Uterus (tissue), 3 donors: ENCODE measurements at regions not wholly inside any gene's neighbourhood (a gene's known extent, or its start where the extent isn't known, plus 50 kb on each side); places are given as distances from the start of the nearest gene placed in this dataset.

ENCODE experiments used
- DNase-seq, 2 donors: peaks; one replicate each; pipeline ENCODE4 v3.0.0-alpha.2; 2019 to 2020
- H3K27ac ChIP-seq, 2 donors: fragments of 200-600 bp; sonication (generic); 1 replicate in 1 of 2; 2 replicates in 1 of 2; pipeline ENCODE4 v1.5.1; 2016 to 2018
- H3K27me3 ChIP-seq, 2 donors: fragments of 200-600 bp; sonication (generic); one replicate each; pipeline ENCODE4 v1.5.1; 2018 to 2019; ENCODE audit warnings: control low read depth in 1 of 2
- H3K36me3 ChIP-seq, 2 donors: fragments of 200-600 bp; sonication (generic); one replicate each; pipeline ENCODE4 v1.5.1; 2019; ENCODE audit warnings: control low read depth in 1 of 2
- H3K4me1 ChIP-seq, 2 donors: fragments of 200-600 bp; sonication (generic); one replicate each; pipeline ENCODE4 v1.5.1; 2018 to 2019; ENCODE audit warnings: control low read depth in 1 of 2
- H3K4me3 ChIP-seq, 2 donors: fragments of 200-600 bp; sonication (generic); 1 replicate in 1 of 2; 2 replicates in 1 of 2; pipeline ENCODE4 v1.5.1; 2018 to 2019; ENCODE audit warnings: mild to moderate bottlenecking in 1 of 2
- H3K9me3 ChIP-seq, 2 donors: fragments of 200-600 bp; sonication (generic); one replicate each; pipeline ENCODE4 v1.5.1; 2019; ENCODE audit warnings: control low read depth in 1 of 2
- CTCF ChIP-seq, 4 experiments: fragments of 200-600 bp in 2 of 4; fragments of 450-650 bp in 2 of 4; sonication (generic) in 2 of 4; IDR thresholded peaks; one replicate each; pipeline ENCODE4 v1.5.1; 2016 to 2019; ENCODE audit warnings: antibody characterized with exemption in 4 of 4, mild to moderate bottlenecking in 2 of 4, moderate library complexity in 1 of 4
- POLR2A ChIP-seq, 2 donors: fragments of 450-650 bp; IDR thresholded peaks; one replicate each; pipeline ENCODE4 v1.6.1; 2016; ENCODE audit warnings: antibody characterized with exemption in 2 of 2, mild to moderate bottlenecking in 1 of 2, moderate library complexity in 1 of 2
- intact Hi-C: fragments of 100-400 bp; cut with DNase I; formaldehyde crosslinking; loops from one replicate; pipeline ENCODE4 v1.15.1; 2023; ENCODE audit warnings: low total_unique reads
- donor health status: DM: yes; HTN: yes; CAD: no.

DNA sequence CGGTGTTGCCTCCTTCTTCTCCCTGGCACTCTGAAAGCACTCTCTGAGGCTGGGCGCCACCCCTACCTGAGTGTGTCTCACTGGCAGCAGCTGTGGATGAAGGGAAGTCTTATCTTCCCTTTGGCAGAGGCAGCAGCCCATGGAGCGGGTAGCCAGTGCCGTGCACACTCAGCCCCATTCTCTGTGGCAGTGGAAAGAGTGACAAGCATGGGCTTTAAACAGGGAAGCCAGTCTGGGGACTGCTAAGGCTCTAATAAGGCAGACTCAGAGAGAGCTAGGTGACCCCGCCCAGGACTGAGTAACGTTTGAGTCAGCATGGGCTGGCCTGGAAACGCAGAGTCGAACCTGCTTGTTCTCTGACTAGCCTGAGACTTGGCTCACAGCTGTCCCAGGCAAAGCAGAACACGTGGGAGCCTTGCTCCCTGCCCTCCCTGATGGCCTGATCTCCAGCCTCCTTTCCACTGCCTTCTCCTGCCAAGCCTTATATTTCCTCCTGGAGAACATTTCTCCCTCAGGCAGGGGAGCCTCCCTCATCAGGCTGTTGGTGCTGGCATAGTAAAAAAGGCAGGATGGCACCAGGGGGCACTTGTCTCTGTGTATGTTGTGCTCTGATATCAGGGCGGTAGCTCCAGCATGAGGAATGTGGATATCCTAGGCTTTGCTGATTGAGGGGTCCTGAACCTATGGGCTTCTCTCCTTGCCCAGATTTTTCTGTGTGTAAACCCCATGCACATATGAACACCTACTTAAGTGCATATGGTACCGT is 93.9 kb upstream of the LGALSL start:
- Histone ChIP-seq H3K36me3 (no peaks in the 10 kb centered on the region), H3K4me1 (peaks cover 5 to 9% of the 10 kb centered on the region in 2 donors), H3K9me3 (no peaks in the 10 kb centered on the region), H3K27me3 (no peaks in the 10 kb centered on the region), H3K27ac (peak overlapping the region; percentile 53 to 60), H3K4me3 (no peak overlapping the region)
- intact Hi-C loops = no loop called here
- TF ChIP-seq POLR2A (IDR thresholded peaks at IDR 0.05) = no peak
- no peak for TF ChIP-seq CTCF (IDR thresholded peaks at IDR 0.05)
- peak; percentile 82 to 84 for DNase-seq

- DNase-seq = no peak
- Histone ChIP-seq H3K4me1 (peaks cover 5 to 9% of the 10 kb centered on the region in 2 donors), H3K27me3 (no peaks in the 10 kb centered on the region), H3K27ac (no peak overlapping the region), H3K9me3 (no peaks in the 10 kb centered on the region), H3K36me3 (no peaks in the 10 kb centered on the region), H3K4me3 (no peak overlapping the region)
- intact Hi-C loops = no loop called here
- TF ChIP-seq POLR2A (IDR thresholded peaks at IDR 0.05) (no peak), CTCF (IDR thresholded peaks at IDR 0.05) (no peak)
Measured at GRCh38 chr2:64361151-64361938, 92.6 kb upstream of the LGALSL start.

DNA sequence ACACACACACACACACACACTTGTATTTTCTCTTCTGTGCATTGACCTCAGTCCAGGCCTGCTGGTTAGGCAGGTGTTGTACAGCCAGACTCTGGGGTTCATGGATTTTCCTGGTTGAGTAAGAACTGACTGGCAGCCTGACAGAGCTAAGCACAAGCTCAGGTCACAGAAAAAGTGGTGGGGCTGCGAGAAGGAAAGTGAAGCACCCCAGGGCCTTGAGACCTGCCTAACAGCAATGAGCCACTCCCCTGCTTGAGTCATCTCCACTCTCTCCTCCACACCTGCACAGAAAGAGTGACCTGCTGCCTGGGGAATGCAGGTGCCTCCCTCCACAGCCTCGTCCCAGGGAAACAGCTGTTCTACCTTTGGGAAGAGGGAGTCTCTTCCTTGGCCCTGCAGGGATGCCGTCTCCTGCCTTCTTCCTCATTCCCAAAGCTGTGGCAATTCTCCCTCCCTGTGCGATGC is 91.4 kb upstream of the LGALSL start:
- Histone ChIP-seq H3K27me3 (no peaks in the 10 kb centered on the region), H3K4me1 (peaks cover 5 to 9% of the 10 kb centered on the region in 2 donors), H3K27ac (no peak overlapping the region), H3K36me3 (no peaks in the 10 kb centered on the region), H3K4me3 (no peak overlapping the region), H3K9me3 (no peaks in the 10 kb centered on the region)
- no peak for TF ChIP-seq CTCF (IDR thresholded peaks at IDR 0.05)
- no peak for TF ChIP-seq POLR2A (IDR thresholded peaks at IDR 0.05)
- DNase-seq = no peak
- intact Hi-C loops = no loop called here

DNA sequence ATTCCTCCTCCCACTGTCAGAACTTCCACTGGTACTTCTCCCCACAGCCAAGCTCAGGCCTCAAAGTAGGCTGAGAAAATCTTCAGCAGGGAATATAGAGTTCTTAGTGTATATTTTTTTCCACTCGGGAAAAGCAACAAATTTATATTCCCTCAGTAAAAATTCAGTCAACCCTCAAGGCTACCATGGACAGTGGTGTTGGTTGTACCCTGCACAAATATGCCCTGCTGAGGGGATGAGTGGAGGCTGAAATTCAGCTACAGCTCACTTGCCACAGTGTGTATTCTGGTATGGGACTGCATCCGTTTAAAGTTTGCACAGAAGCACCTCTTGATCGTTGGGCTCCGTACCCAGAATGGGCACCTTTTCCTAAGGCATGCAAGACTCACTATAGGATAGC is 90.8 kb upstream of the LGALSL start:
- H3K36me3 ChIP-seq = no peaks in the 10 kb centered on the region
- peaks cover 5 to 9% of the 10 kb centered on the region in 2 donors for H3K4me1 ChIP-seq
- intact Hi-C loops = no loop called here
- no peak overlapping the region for H3K27ac ChIP-seq
- DNase-seq = no peak
- no peak for TF ChIP-seq POLR2A (IDR thresholded peaks at IDR 0.05)
- no peak for TF ChIP-seq CTCF (IDR thresholded peaks at IDR 0.05)
- no peak overlapping the region for H3K4me3 ChIP-seq
- no peaks in the 10 kb centered on the region for H3K27me3 ChIP-seq
- H3K9me3 ChIP-seq = no peaks in the 10 kb centered on the region

- Histone ChIP-seq H3K36me3 (no peaks in the 10 kb centered on the region), H3K4me3 (no peak overlapping the region), H3K27me3 (no peaks in the 10 kb centered on the region), H3K4me1 (peaks cover 5 to 9% of the 10 kb centered on the region in 2 donors), H3K9me3 (no peaks in the 10 kb centered on the region), H3K27ac (no peak overlapping the region)
- intact Hi-C loops = no loop called here
- no peak for TF ChIP-seq POLR2A (IDR thresholded peaks at IDR 0.05)
- TF ChIP-seq CTCF (IDR thresholded peaks at IDR 0.05) = no peak
- DNase-seq = no peak
Measured at GRCh38 chr2:64363848-64364247, 90.1 kb upstream of the LGALSL start.
